DND-41 (cell line): ENCODE measurements at regions not wholly inside any gene's neighbourhood (a gene's known extent, or its start where the extent isn't known, plus 50 kb on each side); places are given as distances from the start of the nearest gene placed in this dataset.

Source experiments
- ATAC-seq: fragments of 200-7000 bp; cut with Tn5 transposase; 3 replicates; pipeline ENCODE4 v1.9.1; 2021; ENCODE audit warnings: low read depth; ENCODE audit not compliant: insufficient read depth
- DNase-seq: peaks from one replicate; pipeline ENCODE4 v3.0.0-alpha.2; 2020
- H2AFZ ChIP-seq: 2 replicates; pipeline ENCODE4 v1.6.0; 2012; ENCODE audit warnings: low read depth, low read length
- H3K27ac ChIP-seq: 2 replicates; pipeline ENCODE4 v1.5.1; 2012; ENCODE audit warnings: low read length, inconsistent platforms
- H3K27me3 ChIP-seq: fragments of 200-600 bp; sonication (generic); 2 replicates; pipeline ENCODE4 v1.6.0; 2012; ENCODE audit warnings: low read length, mild to moderate bottlenecking, inconsistent platforms; ENCODE audit not compliant: insufficient read depth, poor library complexity
- H3K36me3 ChIP-seq: 2 replicates; pipeline ENCODE4 v1.5.1; 2012; ENCODE audit warnings: low read length, inconsistent platforms; ENCODE audit not compliant: insufficient read depth
- H3K4me1 ChIP-seq: 2 replicates; pipeline ENCODE4 v1.5.1; 2012; ENCODE audit warnings: mild to moderate bottlenecking, low read length; ENCODE audit not compliant: insufficient read depth
- H3K4me2 ChIP-seq: 2 replicates; pipeline ENCODE4 v1.6.0; 2012; ENCODE audit warnings: mild to moderate bottlenecking, moderate library complexity, low read length, inconsistent platforms; ENCODE audit not compliant: insufficient read depth
- H3K4me3 ChIP-seq, 2 experiments: fragments of 200-600 bp in 1 of 2; shearing (Covaris generic) in 1 of 2; 2 replicates each; pipeline ENCODE4 v1.5.1; 2012 to 2016; ENCODE audit warnings: inconsistent platforms in 2 of 2, low read length in 2 of 2, mild to moderate bottlenecking in 2 of 2, low read depth in 1 of 2, moderate library complexity in 1 of 2
- H3K79me2 ChIP-seq: 2 replicates; pipeline ENCODE4 v1.6.0; 2012; ENCODE audit warnings: low read length, inconsistent platforms; ENCODE audit not compliant: insufficient read depth
- H3K9ac ChIP-seq: 2 replicates; pipeline ENCODE4 v1.6.0; 2012; ENCODE audit warnings: low read depth, mild to moderate bottlenecking, inconsistent platforms, low read length, moderate library complexity
- H3K9me3 ChIP-seq: 2 replicates; pipeline ENCODE4 v1.5.1; 2012; ENCODE audit warnings: low read length, moderate library complexity, mild to moderate bottlenecking, inconsistent platforms; ENCODE audit not compliant: insufficient read depth, severe bottlenecking
- H4K20me1 ChIP-seq: 2 replicates; pipeline ENCODE4 v1.6.0; 2012; ENCODE audit warnings: low read length; ENCODE audit not compliant: insufficient read depth
- EZH2 ChIP-seq: IDR thresholded peaks from 3 replicates; pipeline ENCODE4 v1.6.1; 2012; ENCODE audit warnings: borderline replicate concordance, low read depth, mild to moderate bottlenecking, moderate library complexity, low read length, inconsistent platforms; ENCODE audit not compliant: severe bottlenecking
- TF ChIP-seq, protein P1 (sequence below): IDR thresholded peaks from 2 replicates; pipeline ENCODE4 v1.5.1; 2012; ENCODE audit warnings: borderline replicate concordance, low read length, moderate library complexity, mild to moderate bottlenecking; ENCODE audit not compliant: poor library complexity, severe bottlenecking; ENCODE audit errors: extremely low read depth

GRCh38 chr20:55449091-55449490 lies 556.2 kb downstream of the CBLN4 start:
- ATAC-seq (no peak), DNase-seq (no peak)
- Histone ChIP-seq H3K4me2 (no peak overlapping the region), H3K9me3 (no peaks in the 10 kb centered on the region), H3K27me3 (peaks cover 2% of the 10 kb centered on the region), H3K79me2 (no peaks in the 10 kb centered on the region), H3K27ac (no peak overlapping the region), H2AFZ (no peak overlapping the region), H3K4me1 (no peaks in the 10 kb centered on the region), H4K20me1 (no peaks in the 10 kb centered on the region), H3K9ac (no peak overlapping the region), H3K36me3 (no peaks in the 10 kb centered on the region), H3K4me3 (no peak overlapping the region)
- no peak for TF ChIP-seq EZH2

DNA sequence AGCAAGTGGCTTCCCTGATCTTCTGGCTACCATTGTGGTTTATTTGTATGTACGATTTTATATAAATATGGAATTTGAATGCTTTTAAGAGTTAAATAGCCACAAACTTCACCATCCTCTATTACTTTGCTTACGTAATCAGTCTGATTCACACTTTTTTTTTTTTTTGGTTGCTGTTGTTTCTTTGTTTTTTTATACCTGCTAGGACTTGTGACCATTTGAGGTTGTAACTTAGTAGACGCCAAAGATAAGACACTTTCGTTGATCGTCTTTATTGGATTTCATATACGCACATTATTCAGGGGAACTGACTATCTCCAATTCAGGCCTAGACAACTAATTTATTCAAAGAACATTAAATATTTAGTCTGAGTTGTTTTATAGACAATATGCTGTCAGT lies 559.0 kb downstream of the CBLN4 start:
- no peak overlapping the region for H3K4me2 ChIP-seq
- no peaks in the 10 kb centered on the region for H3K4me1 ChIP-seq
- no peaks in the 10 kb centered on the region for H4K20me1 ChIP-seq
- no peaks in the 10 kb centered on the region for H3K79me2 ChIP-seq
- TF ChIP-seq, protein P1, sequence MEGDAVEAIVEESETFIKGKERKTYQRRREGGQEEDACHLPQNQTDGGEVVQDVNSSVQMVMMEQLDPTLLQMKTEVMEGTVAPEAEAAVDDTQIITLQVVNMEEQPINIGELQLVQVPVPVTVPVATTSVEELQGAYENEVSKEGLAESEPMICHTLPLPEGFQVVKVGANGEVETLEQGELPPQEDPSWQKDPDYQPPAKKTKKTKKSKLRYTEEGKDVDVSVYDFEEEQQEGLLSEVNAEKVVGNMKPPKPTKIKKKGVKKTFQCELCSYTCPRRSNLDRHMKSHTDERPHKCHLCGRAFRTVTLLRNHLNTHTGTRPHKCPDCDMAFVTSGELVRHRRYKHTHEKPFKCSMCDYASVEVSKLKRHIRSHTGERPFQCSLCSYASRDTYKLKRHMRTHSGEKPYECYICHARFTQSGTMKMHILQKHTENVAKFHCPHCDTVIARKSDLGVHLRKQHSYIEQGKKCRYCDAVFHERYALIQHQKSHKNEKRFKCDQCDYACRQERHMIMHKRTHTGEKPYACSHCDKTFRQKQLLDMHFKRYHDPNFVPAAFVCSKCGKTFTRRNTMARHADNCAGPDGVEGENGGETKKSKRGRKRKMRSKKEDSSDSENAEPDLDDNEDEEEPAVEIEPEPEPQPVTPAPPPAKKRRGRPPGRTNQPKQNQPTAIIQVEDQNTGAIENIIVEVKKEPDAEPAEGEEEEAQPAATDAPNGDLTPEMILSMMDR, result no peak
- no peak for TF ChIP-seq EZH2
- H3K4me3 ChIP-seq, result no peak overlapping the region
- no peaks in the 10 kb centered on the region for H3K27me3 ChIP-seq
- no peak for DNase-seq
- no peak for ATAC-seq
- no peak overlapping the region for H3K9ac ChIP-seq
- no peak overlapping the region for H3K27ac ChIP-seq
- no peaks in the 10 kb centered on the region for H3K9me3 ChIP-seq
- no peak overlapping the region for H2AFZ ChIP-seq
- no peaks in the 10 kb centered on the region for H3K36me3 ChIP-seq

GRCh38 chr20:55439070-55439469 lies 566.2 kb downstream of the CBLN4 start:
- Histone ChIP-seq H3K36me3 (no peaks in the 10 kb centered on the region), H3K4me2 (no peak overlapping the region), H3K79me2 (no peaks in the 10 kb centered on the region), H3K9me3 (no peaks in the 10 kb centered on the region), H3K27ac (no peak overlapping the region), H4K20me1 (no peaks in the 10 kb centered on the region), H3K27me3 (no peaks in the 10 kb centered on the region), H3K9ac (no peak overlapping the region), H3K4me3 (no peak overlapping the region), H3K4me1 (no peaks in the 10 kb centered on the region), H2AFZ (no peak overlapping the region)
- TF ChIP-seq, protein P1, result no peak
- TF ChIP-seq EZH2, result no peak
- no peak for DNase-seq
- no peak for ATAC-seq

DNA sequence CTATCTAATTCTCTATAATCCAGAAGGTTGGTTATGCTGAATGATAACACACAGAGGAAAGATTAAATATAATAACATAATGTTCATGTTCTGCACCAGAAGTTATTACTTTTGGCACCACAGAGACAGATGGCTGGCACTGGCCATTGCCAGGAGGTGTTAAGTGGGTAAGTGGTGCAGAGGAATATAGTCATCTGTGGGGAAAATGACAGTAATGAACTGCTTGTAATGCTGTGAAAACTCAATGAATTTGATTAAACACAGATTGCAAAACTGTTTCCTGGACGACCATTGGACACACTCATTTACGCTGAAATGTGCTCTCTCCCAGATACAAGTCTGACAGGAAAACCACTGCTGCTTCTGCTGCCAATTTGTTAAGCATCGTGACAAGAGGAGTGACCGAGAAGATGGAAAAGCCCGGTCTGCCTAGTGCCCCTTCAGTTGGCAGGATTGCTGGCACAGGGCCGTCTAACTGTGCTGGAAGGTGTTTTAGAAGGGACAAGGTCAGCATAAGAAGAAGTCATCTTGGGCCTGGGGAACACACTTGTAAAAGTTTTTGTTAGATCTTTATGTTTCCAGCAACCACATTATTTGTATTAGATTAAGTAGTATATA lies 567.4 kb downstream of the CBLN4 start:
- no peak overlapping the region for H2AFZ ChIP-seq
- no peaks in the 10 kb centered on the region for H3K79me2 ChIP-seq
- no peaks in the 10 kb centered on the region for H3K27me3 ChIP-seq
- H3K27ac ChIP-seq, result no peak overlapping the region
- no peak for TF ChIP-seq EZH2
- TF ChIP-seq, protein P1, result no peak
- H3K9me3 ChIP-seq, result no peaks in the 10 kb centered on the region
- no peaks in the 10 kb centered on the region for H3K4me1 ChIP-seq
- H3K4me2 ChIP-seq, result no peak overlapping the region
- H3K9ac ChIP-seq, result no peak overlapping the region
- no peak overlapping the region for H3K4me3 ChIP-seq
- no peaks in the 10 kb centered on the region for H3K36me3 ChIP-seq
- no peaks in the 10 kb centered on the region for H4K20me1 ChIP-seq
- ATAC-seq, result no peak
- DNase-seq, result no peak
